Neural cell (in vitro differentiated cells): ENCODE measurements at regions not wholly inside any gene's neighbourhood (a gene's known extent, or its start where the extent isn't known, plus 50 kb on each side); places are given as distances from the start of the nearest gene placed in this dataset.

Source experiments
- CTCF ChIP-seq: fragments of 450-650 bp; IDR thresholded peaks from 2 replicates; pipeline ENCODE4 v1.5.1; 2014; ENCODE audit warnings: antibody characterized with exemption, mild to moderate bottlenecking, moderate library complexity; ENCODE audit not compliant: poor library complexity, severe bottlenecking
- POLR2AphosphoS5 ChIP-seq: IDR thresholded peaks from 2 replicates; pipeline ENCODE4 v1.6.1; 2012

- no peak for TF ChIP-seq POLR2AphosphoS5
- no peak for TF ChIP-seq CTCF
Observed at GRCh38 chr22:47627556-47628253, 865.3 kb downstream of the TBC1D22A start.
